GM12864 (cell line): ENCODE measurements at regions not wholly inside any gene's neighbourhood (a gene's known extent, or its start where the extent isn't known, plus 50 kb on each side); places are given as distances from the start of the nearest gene placed in this dataset.

ENCODE experiments used
- DNase-seq: peaks from one replicate; pipeline ENCODE4 v3.0.0-alpha.2; 2011; ENCODE audit warnings: low read depth
- H3K4me3 ChIP-seq: 2 replicates; pipeline ENCODE4 v1.5.1; 2011; ENCODE audit warnings: mild to moderate bottlenecking, low read depth, low read length, control low read depth
- TF ChIP-seq, protein P1 (sequence below): IDR thresholded peaks from 2 replicates; pipeline ENCODE4 v1.5.1; 2011; ENCODE audit warnings: low read depth, mild to moderate bottlenecking, moderate library complexity, low read length, control low read depth, inconsistent platforms; ENCODE audit errors: missing control alignments

DNA sequence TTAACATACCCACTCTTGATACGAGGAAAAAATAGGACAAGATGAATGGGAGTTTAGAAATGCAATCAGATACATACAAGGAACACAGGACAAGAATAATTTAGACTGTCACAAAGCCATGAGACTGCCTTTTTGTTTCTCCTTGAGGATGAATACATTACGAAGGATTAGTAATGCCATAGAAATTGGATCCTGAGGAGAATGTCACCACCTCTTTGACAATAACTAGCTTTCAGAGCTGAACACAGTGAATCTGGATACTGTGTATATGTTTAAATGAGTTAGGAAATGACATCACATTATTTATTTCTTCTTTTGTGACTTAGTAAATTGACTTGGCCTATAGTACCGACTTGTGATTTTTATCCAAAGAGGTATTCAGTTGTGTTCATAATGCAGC, 596.3 kb upstream of the CNTNAP2 start:
- no peak for DNase-seq
- H3K4me3 ChIP-seq = no peak overlapping the region
- TF ChIP-seq, protein P1, sequence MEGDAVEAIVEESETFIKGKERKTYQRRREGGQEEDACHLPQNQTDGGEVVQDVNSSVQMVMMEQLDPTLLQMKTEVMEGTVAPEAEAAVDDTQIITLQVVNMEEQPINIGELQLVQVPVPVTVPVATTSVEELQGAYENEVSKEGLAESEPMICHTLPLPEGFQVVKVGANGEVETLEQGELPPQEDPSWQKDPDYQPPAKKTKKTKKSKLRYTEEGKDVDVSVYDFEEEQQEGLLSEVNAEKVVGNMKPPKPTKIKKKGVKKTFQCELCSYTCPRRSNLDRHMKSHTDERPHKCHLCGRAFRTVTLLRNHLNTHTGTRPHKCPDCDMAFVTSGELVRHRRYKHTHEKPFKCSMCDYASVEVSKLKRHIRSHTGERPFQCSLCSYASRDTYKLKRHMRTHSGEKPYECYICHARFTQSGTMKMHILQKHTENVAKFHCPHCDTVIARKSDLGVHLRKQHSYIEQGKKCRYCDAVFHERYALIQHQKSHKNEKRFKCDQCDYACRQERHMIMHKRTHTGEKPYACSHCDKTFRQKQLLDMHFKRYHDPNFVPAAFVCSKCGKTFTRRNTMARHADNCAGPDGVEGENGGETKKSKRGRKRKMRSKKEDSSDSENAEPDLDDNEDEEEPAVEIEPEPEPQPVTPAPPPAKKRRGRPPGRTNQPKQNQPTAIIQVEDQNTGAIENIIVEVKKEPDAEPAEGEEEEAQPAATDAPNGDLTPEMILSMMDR = no peak

DNA sequence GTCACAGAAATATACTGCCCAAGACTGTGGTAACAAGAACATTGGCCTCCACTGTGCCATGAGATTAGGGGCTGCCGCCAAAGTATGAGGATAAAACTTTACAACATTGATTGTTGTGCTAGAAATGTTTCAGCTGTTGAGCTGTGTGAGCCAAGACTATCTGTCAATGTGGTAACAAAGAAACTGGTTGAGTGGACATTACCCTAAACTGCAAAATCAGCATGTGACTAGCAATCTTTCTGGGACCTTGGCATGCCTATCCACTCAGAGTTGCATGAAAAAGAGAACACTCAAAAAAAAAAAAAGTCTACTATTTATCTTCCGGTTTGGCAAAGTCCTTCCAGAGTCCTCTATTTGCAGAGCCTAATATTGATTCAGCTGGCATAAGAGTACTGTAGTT, 605.6 kb upstream of the CNTNAP2 start:
- DNase-seq = no peak
- TF ChIP-seq, protein P1 = no peak
- no peak overlapping the region for H3K4me3 ChIP-seq

DNA sequence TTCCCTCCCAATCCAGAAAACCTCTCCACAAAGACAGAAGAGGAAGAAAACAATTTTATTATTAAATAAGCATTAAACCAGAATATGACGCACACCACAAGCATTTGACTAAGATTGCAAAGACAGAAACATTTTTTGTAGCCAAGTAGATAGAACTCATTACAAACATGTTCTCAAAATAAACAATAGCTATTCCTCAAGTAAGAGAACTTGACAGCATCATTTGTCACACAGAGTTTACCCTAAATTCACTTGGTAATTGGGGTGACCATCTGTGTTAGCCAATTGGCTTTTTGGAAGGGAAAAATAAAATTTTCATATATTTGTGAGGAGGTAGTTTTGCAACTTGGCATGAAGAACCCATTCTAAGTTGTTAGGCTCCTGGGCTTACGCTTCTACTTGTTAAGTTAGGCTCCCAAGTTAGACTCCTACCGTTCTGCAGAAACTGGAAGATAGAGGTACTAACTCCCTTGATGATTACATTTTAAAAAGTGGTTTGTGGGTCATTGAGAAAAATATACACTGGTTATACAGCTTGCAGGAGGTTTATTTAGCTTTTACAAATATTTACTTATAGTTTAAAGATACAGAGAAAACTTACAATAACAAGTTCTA, 618.6 kb upstream of the CNTNAP2 start:
- no peak overlapping the region for H3K4me3 ChIP-seq
- no peak for DNase-seq
- TF ChIP-seq, protein P1 = no peak

GRCh38 chr7:145490356-145490755, 626.2 kb upstream of the CNTNAP2 start:
- no peak for DNase-seq
- no peak overlapping the region for H3K4me3 ChIP-seq
- TF ChIP-seq, protein P1 = no peak

- DNase-seq = no peak
- no peak overlapping the region for H3K4me3 ChIP-seq
- TF ChIP-seq, protein P1 = no peak
Measured at GRCh38 chr7:145489609-145490008, 627.0 kb upstream of the CNTNAP2 start.

DNA sequence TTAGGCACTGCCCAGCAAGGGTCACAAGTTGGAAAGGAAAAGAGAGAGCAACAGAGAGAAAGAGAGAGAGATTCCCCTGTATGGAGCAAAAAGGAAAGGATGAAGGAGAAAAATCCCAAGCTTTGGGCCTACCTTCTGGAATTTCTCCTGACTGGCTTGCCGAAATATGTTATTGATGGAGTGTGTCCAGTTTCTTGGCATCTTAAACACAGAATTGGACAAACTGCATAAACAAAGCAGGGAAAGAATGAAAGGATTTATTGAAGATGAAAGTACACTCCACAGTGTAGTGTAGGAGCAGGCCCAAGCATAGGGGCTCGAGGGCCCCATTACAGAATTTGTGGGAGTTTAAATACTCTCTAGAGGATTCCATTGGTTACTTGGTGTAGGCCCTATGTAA, 627.8 kb upstream of the CNTNAP2 start:
- no peak for DNase-seq
- no peak overlapping the region for H3K4me3 ChIP-seq
- TF ChIP-seq, protein P1 = no peak

GRCh38 chr7:145481985-145482384, 634.6 kb upstream of the CNTNAP2 start:
- H3K4me3 ChIP-seq = no peak overlapping the region
- no peak for DNase-seq
- TF ChIP-seq, protein P1 = no peak
